HG03342 (cell line): ENCODE measurements at regions not wholly inside any gene's neighbourhood (a gene's known extent, or its start where the extent isn't known, plus 50 kb on each side); places are given as distances from the start of the nearest gene placed in this dataset.

Source experiments
- ATAC-seq: cut with Tn5 transposase; IDR thresholded peaks from one replicate; pipeline ENCODE4 v1.9.1; 2021; ENCODE audit warnings: mild to moderate bottlenecking, moderate library complexity; ENCODE audit not compliant: unreplicated experiment

DNA sequence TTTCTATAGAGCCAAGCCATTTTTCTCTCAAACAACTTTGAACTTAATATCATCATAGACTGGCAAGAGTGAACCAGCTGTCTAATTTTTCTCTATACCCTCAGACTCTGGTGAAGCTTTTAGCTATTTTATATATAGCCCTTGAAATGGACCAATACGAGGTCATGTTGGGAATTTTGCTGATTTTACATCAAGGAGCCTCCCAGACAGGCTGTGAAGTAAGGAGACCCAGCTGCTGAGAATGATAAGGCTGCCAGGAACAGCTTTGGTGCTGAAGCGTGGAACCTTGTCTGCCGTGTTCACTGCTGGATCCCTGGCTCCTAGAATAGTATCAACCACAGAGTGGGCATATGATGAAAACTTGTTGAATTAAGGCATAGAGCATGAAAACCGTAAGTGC is 326.2 kb upstream of the NAV3 start:
- no peak for ATAC-seq

DNA sequence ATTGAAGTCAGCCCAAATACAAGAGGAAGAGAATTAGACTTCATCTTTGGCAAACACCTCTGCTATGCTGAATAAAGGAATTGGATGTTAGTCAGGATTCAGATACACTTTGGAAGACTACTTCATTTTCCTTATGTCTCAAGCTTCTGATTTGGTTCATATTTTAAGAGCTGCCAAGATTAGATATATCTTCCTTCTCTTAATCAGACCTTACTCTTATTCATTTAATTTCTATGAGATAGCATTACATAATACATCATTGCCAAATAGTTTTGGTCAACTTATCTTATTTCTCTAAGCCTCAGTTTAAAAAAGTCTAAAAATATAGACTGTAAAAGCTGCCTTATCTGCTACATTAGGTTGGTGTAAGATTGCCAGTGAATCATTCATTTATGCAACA is 330.6 kb upstream of the NAV3 start:
- ATAC-seq, result no peak

DNA sequence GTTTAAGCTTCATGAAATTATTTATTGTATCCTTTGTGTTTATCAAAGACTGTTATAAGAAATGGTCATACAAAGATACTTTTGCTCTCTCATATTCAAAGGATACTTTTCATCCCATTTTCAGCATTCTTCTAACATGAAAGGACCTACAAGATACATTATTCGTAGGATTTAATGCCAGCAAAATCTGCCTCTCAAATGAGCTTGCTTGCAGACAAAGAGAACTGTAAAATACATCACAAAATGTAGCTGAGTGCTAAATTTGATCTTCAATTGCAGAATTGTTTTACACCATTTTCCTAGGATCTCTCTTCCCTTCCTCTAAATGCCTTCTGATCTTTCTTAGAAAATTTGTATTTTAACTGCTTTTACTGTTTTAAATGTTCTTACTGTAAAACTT is 333.0 kb upstream of the NAV3 start:
- no peak for ATAC-seq

DNA sequence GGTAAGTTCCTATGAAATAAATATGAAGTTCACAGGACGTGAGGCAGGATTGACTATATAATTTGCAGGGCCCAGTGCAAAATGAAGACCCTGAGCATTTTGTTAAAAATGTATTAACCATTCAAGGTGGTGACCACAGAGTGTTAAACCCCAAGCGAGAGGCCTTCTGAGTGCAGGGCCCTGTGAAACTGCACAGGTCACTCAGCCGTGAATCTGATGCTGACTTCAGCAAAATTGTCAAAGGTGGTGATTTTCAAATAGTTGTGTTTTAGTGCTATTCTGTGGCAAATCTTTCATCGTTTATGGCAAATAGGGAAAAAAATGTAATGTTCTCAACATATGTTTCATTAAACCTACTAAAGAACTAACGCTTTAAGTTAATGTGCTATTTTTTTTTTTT is 334.0 kb upstream of the NAV3 start:
- ATAC-seq, result no peak

DNA sequence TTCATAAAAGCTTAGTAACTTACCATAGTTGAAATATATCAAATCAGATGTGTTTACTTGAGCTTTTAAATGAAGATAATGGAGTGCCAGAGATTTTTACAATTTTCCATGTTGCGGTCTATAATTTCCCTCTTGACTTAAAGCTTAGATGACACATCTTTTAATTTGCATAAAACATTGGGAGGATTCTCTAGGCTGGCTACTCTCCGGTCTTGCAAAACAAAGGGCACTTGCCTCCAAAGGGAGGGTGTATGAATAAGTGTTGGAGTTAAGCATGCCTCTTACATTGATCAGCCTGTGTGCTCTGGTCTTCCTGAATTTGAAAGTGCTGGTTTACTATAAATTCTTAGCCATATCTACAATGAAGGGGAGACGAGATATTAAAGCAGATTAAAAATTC is 336.4 kb upstream of the NAV3 start:
- no peak for ATAC-seq

DNA sequence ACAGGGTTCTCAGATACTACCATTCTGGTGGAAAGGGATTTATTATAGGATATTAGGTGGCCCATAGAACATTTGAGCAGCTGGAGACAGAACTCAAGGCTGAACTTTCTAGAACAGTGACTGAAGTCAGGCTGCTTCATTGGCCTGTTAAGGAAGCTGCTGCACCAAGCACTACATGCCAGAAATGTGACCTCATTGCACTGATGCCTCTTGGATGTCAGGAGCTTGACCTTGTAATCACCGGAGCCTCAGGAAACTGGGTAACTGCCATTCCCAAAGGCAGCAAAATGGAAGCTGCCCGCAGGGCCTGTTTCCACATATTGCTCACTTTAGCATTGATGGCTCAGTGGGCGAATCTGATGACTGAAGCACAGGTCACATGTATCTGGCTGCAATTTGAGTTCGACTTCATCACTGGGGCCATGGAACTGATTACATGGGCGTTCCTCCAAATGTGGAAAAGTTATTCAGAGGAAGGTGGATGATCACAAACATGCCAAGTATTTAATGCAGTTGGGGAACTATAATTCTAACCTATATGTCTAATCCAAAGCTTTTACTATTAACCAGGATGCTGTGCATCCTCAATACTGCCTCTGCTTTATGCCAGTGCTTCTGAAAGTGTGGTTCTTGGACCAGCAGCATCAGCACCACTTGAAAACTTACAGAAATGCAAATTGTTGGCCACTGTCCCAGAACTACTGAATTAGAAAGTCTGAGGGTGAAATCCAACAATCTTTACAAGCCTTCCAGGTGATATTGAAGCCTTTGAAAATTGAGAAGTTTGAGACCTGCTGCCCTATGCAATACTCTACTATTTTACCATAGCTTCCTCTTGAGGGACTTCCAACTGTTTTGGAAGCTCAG is 337.2 kb upstream of the NAV3 start:
- no peak for ATAC-seq

DNA sequence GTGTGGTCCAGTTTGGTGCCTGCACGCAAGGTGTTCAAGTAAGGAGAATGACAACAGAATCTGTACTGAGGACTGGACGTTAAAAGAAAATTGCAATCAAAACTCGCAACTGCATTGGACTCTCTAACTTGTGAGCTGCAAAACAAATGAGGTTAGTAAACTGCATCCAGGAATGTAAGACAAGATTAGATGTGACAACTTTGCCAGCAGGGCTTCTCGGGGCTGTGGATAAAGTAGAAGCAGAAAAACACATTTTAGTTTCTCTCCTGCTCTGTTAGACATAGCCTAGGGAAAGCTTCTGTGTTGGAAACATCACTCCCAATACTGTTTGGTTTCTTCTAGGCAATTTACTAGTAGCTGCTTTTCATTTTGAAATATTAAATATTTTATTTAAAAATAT is 338.2 kb upstream of the NAV3 start:
- no peak for ATAC-seq

DNA sequence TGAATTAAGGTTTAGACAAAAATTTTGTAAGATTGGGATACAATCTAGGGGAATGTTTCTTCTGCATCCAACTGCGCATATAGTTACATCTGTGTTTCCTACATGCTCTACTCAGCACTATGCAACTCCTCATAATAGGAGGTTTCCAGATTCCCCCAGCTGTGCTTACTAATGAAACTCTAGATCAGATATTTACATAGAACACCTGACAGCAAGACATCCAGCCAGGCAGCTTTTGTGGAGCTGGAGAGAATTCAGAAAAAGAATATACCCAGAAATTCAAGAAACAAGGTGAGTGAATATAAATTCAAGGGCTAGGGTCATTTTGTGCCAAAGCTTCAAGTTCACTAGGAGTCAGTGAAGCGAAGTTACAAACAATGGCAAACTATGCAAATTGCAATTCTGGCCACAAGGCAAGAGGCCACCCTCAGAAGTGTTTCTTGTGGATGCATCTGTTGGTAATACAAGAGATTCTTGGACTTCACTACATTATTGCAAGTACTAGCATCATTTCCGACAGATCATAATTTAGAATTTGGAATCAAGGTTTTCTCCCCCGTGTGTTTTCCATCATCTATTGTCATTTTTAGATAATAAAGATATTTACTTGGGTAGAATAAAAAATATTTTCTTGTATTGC is 341.2 kb upstream of the NAV3 start:
- no peak for ATAC-seq

DNA sequence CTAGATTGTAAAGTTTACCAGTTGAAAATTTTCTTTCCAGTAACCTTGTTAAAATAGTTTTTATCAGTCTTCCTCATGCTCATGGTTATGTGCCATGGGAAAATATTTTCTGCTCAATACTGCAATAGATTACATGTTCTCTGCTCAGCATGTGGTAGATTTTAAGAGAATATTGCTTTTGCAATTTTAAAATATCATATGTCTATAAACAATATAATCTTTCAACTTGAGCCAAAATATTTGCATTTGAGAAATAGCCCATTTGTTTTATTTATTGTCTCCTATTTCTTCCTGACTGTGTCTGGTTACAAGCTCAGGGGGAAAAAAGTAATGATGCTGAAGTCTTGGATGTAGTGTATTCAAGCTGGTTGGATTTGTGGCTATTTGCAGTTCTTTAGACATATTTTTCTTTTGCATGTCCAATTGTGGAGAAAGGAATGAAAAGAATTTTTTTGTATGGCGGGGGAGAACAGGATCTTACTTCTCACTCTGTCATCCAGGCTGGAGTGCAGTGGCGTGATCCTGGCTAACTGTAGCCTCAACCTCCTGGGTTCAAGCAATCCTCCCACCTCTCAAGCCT is 342.6 kb upstream of the NAV3 start:
- no peak for ATAC-seq

DNA sequence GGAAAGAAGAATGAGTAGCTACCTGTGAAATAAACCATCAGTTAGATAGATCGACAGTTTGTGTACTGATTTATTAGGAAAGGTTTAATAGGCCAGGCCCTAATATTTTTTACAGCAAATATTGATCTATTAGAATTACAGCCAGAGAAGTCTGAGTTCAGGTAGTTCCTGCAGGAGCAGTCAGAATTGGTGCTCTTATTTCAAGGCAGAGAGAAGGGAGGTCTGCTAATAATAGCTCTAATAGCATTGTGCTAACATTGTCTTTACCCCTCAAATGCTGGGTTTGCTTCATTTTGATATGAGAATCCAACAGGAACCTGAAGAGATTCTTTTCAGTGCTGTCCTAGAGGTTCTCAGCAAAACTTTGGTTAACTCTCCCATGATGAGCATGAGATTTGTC is 343.8 kb upstream of the NAV3 start:
- no peak for ATAC-seq

DNA sequence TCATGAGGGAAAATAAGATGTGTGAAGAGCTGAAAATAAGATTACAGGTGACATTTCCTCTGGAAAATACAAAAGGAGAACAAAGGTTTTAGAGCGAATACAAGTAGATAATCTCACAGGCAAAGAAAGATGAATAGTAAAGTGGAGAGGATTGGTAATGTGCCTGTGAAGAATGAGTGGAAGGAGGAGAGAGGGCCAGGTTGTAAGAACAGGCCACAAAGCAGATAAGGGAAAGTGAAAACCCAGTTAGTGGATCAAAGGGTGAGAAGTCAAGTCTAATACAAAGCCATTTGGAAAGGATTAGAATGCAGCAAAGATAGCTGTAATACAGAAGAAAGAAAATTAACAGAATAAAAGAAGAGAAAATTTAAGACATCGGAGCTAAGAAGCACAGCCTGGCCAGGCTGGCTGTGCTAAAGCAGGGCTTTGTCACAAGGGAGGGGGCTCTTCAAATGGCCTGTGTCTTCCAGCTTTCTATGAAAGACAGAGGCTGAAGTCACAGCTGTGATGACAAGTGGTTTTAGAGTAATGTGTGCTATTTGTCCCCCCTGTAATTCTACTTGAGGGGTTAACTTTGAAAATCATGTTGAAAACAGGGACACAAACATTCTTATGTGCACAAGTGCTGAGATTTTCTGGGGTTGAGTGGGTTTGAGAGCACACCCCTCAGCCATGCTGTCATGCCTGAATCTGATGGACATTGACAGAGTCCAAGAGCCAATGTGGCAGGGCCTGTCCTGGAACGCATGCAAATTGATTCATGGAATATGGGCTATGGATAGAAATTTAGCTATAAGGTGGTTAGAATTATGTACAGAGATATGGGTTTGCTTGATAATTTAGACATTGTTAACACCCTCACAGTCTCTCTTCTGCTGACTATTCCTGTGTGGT is 344.5 kb upstream of the NAV3 start:
- no peak for ATAC-seq

DNA sequence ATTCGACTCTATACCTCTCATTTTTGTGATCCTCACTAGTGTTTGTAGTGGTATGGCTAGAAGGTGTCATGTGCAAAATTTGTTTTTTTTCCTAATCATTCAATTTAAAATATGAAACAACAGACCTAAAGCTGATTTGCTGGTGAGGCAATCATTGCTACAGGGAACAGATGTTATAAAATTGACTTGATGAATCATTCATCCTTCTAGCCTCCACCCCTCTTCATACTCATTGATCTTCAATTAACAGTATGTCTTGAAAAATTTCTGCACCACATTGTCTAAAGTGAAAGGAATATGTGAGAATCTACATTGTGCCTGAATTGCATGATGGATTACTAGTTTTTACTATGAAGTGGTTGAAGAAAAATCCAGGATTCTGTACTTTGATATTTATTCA is 349.0 kb upstream of the NAV3 start:
- ATAC-seq, result no peak

DNA sequence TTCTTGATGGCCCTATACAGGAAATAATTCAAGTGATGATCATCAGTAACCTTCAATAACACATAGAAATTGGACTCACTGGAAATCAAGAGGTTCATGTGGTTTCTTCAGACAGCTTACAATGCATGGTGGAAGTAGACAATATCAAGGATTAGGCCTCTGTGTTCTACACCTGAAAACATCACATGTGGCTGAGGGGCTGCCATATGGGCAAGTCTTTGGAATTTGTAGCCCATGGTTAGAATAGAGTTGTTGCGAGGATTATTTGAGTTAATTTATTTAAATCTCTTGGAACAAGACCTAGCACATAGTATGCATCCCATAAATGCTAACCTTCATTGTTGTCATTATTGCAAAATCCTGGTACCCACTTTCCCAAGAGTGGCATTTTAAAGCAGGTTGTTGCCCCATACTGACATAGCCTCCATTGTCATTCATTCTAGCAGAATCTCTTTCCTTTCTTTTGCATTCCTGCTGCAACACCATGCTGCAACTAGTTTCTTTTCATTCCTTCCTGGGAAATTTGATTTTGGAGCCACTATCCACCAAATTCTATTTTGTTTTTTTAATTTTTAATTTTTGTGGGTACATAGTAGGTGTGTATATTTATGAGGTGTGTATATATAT is 352.7 kb upstream of the NAV3 start:
- no peak for ATAC-seq

DNA sequence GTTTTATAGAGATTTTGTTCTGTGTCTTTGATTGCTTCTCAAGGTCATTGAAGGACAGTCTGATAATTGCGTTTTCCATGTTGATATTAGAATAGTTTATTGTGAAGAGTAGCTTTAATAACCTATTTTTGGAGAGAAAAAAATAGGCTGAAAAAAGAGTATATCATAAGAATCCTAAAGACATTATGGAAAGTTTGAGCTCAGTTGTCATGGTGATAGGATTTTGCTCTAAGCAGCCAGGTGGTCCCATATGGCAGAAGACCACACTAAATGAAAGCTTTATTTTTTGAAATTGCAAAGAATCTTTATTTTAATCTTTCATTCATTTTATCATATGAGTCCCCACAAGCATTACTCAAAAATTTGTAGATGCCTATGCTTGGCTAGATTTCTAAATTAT is 358.9 kb upstream of the NAV3 start:
- ATAC-seq, result no peak

DNA sequence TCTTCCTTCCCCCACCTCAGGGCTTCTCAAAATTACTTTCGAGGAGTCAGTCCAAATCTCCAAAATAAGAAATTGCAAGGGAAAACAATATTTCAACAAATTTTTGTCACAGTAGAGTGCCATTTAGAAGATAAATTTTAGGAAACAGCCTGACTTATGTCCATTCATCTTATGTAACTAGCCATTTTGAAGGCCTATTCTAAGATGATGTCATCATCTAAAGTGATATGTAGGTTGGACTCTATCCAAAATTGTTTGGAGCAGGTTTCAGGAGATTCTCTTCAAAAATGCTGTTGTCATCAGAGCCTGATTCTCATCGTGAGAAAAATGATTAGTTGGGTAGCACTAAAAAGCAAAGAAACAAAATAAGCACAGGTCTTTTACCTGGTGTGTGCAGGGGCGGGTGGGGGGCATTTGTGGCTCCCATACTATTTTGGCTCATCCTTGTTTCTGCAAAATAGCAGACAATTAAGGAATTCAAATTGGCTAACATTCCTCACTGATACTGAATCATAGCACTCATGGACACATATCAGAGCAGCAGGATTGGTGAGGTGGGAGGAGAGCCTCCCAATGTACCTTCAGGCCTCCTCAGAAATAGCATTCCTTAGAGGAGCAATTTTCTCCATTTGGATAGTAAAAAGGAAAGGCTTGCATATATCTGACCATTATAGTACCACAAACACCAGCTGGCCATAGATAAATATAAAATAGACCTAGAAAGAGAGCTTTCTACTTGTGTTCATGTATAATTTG is 360.9 kb upstream of the NAV3 start:
- ATAC-seq, result no peak

DNA sequence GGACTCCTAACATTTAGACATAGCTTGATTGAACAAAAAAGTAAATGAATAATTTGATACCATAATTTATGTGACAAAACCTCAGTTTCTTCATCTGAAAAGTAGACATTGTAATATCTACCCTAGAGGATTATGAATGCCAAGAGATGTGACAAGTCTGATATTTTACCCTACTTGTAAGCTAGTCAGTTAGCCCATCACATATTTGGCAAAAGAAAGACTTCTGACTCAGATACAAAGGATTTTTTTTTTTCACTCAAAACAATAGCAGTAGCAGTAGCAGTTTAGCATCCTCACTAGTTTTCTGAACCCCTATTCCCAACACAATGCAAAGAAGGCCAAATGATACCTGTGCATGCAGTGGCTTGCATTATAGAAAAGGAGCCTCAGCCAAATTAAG is 377.3 kb upstream of the E2F7 start:
- ATAC-seq, result no peak

DNA sequence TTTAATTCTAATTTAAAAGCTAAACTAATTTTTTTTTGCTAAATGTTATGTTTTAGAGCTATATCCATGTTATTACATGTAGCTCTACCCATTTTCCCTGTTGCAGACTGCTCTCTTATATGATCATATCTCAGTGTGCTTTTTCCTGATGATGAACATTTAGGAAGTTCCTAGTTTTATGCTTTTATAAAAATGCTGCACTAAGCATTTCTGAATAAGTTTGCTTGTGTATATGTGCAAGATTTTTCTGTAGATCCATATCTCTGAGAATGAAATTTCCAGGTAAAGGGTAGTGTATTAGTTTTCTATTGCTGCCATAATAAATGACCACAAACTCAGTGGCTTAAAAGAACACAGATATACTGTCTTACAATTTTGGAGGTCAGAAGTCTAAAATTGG is 374.4 kb upstream of the E2F7 start:
- no peak for ATAC-seq

DNA sequence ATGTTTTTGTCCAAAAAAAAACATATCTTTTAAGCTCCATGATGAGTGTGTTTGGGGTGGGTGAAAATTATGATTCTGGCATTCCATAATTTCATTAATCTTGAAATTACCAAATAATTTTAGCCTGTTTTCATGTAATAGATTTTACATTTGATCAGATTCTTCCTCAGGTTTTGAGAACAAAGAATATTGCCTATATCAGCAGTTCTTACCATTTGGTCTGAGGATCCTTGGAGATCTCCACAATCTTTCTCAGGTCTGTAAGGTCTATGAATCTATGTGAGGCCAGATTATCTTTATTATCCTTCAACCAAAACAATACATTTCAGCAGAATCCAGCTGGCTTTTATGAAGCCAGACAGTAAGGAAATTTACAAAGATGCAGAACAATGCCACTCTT is 373.3 kb upstream of the E2F7 start:
- no peak for ATAC-seq

DNA sequence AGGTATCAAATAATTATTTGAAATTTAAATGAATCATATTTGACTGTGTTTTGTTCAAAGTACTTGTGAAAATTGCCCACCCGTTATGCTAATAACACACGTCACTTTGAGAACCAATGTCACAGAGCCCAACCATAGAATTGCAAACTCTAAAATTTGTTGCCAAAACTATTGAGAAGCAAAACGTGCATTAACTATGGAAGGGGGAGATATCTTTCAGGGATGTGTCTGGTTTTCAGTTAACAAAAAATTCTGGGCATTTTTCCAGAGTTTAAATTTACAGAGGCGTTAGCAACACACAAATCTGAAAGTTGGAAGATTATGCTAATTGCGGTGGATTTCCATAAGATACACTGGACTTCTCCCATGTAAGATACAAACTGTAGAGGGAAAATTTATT is 371.8 kb upstream of the E2F7 start:
- no peak for ATAC-seq

DNA sequence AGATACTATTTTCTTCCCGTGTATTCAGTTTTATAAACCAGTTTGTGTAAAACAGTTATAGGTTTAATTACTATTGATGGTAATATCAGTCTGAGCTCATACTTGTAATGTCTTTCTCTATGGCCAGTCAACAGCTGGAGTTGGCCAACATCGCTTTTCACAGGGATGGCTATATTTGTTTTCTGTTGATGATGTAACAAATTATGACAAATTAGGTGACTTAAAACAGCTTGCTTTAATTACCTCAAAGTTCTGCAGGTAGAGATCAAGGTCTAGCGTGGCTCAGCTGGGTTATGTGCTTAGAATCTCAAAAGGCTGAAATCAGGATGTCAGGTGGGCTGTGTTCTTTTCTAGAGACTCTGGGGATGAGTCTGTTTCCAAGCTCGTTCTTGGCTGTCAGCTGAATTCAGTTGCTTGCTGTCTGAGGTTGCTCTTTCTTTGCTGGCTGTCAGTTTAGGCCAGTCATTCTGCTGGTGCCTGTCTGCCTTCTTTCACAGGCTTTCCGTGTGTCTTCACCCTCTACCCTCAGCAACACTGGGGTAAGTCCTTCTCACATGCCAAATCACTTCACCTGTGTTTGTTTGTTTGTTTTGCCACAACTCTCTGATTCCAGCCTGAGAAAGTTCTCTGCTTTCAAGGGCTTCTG is 370.2 kb upstream of the E2F7 start:
- no peak for ATAC-seq
